HT1080 (cell line): ENCODE measurements at regions not wholly inside any gene's neighbourhood (a gene's known extent, or its start where the extent isn't known, plus 50 kb on each side); places are given as distances from the start of the nearest gene placed in this dataset.
A peak's percentile ranks its signal among the peaks of the same experiment; 100 is the strongest.
"Not testable (repeated sequence)": the region's sequence is repeated elsewhere in the genome, so short reads cannot be mapped to it uniquely, and the experiment has no call there.

Source experiments
- DNase-seq: peaks from one replicate; pipeline ENCODE4 v3.0.0-alpha.2; 2015; ENCODE audit warnings: low read depth

- no peak for DNase-seq
Measured at GRCh38 chr5:57398413-57399093, 84.1 kb downstream of the ACTBL2 start.

GRCh38 chr5:57396701-57397100 is 85.9 kb downstream of the ACTBL2 start:
- DNase-seq = no peak

- DNase-seq = no peak
Measured at GRCh38 chr5:57394421-57395210, 88.0 kb downstream of the ACTBL2 start.

- DNase-seq = peak; percentile 20
Measured at GRCh38 chr5:57386958-57387357, 95.7 kb downstream of the ACTBL2 start.

DNA sequence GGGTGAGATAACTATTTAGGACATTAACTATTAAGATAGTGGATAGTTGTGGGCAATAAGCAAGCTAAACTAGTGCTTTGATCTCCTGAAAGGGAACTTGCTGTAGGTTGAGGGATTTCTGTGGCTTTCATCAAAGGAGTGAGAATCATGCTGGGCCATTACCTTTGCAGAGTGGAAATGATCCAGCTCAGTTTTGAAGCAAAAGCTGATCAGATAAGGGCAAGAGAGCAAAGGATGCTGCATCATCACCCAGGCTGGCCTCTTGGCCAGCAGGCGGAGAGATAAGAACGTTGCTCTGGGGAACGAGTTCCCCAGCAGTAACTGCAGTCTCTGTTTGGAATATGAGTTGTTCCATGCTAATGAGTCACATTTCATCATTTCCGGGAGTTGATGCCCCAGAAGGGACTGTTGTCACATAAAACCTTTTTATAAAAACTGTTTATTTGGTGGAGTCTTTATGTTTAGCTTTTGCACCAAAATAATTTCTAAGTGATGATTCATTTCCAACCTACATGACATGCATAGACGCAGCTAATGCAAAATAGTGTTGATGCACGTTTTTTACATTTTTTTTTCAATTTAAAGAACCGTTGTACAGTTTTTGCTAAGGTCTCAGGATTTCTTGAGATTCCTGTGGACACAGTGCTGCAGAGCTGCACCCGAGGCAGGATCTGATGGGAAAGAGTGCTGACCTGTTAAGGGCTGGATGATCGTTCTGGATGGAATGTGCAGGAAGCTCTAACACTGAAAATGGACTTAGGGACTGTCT is 99.3 kb downstream of the ACTBL2 start:
- DNase-seq = peak; percentile 95

GRCh38 chr5:57382655-57383054 is 100.0 kb downstream of the ACTBL2 start:
- DNase-seq = no peak

DNA sequence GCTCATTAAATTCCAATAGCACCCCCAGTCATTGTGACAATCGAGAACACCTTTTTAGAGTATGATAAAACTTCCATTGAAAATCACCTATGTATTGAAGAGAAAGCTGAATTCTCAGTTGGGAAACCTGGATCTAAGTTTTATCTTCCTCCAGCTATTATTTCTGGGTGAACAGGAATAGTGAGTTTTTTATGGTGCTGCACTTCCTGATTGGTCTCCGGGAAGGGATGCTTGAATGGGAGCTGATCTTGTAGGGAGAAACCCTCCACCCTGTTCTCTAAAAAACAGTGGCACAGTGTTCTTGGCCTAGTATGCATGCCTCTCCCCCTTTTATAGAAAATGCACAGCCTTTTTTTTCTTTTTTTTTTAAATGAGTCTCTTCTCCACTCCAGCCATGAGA is 112.2 kb downstream of the ACTBL2 start:
- DNase-seq = no peak

DNA sequence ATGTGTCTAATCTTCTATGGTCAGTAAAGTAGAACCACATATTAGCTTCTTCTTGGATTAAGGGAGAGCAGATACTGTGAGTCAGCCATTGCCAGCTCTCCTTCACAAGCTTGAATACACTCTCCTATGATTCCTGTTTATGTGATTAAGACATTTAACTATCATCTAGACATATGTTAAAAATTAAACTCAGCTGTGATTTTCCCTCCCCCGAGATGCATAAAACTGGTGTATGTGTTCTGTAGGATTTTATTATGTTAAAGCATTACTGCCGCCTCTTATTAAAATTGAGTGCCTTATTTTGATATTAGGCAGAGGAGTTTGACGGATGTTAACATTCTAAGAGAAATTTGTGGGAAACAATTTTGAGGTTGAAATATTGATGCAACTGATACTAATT is 114.6 kb downstream of the ACTBL2 start:
- no peak for DNase-seq

- peak; percentile 78 for DNase-seq
Measured at GRCh38 chr5:57366744-57367143, 115.9 kb downstream of the ACTBL2 start.

DNA sequence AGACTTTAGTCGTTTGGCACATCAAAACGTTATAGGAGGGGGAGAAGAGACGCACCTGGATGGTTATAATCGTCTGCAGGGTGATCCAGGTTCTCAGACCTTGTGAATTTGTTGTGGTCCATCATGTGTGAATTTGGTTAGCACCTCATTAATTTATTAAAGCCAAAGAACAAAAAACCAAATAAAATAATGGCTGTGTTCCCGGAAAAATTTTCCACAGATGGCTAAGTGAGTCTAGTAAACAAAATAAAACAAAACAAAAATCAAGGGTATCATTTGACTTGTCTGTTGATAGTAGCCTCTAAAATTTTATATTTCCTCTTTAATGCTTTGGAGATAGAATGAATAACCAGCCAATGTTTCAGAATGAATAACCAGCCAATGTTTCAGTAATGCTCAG is 119.7 kb downstream of the ACTBL2 start:
- no peak for DNase-seq

DNA sequence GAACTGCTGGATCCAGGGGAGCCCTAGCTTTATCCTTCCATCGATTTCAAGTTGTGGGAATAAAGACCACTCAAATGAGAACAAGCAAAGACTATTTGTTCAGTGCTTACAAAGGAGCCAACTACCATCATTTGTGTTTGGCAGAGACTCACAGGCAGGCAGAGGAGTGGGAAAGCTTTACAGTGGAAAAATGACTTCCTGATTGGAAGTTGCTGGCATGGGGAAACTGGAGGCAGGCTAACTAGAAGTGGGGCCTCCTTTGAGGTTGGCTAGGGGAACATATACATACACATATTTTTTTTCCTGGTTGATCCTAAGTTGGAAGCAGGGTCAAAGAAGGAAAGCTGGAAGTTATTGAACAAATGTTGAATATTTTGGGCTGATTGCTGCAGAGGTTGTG is 121.7 kb downstream of the ACTBL2 start:
- no peak for DNase-seq

DNA sequence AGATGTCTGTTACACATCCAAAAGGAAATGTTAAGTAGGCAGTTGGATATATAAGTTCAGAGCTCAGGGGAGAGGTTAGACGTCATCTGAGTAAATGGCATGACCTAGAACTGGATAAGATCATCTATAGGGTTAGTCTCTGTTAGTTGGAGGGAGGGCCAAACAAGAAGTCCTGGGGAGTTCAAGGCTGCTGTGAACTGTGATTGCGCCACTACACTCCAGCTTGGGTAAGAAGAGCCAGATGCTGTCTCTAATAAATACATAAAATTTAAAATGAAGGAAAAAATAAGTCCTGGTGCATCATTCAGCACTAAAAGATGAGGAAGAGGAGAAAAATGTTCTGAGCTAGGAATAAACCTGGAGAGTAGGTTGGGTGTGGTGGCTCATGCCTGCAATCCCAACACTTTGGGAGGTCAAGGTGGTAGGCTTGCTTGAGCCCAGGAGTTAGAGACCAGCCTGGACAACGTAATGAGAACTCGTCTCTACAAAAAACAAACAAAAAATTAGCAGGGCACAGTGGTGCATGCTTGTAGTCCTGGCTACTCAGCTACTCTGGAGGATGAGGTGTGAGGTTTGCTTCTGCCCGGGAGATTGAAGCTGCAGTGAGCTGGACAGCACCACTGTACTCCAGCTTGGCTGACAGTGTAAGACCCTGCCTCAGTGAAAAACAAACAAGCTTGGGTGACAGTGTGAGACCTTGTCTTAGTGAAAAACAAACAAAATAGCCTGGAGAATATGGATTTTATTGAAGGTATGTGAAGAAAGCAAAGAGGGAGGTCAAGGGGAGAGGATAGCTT is 123.6 kb downstream of the ACTBL2 start:
- DNase-seq = no peak

DNA sequence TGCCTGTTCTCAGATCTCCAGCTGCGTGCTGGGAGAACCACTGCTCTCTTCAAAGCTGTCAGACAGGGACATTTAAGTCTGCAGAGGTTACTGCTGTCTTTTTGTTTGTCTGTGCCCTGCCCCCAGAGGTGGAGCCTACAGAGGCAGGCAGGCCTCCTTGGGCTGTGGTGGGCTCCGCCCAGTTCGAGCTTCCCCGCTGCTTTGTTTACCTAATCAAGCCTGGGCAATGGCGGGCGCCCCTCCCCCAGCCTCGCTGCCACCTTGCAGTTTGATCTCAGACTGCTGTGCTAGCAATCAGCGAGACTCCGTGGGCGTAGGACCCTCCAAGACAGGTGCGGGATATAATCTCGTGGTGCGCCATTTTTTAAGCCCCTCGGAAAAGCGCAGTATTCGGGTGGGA is 125.8 kb downstream of the ACTBL2 start:
- not testable (repeated sequence) for DNase-seq

DNA sequence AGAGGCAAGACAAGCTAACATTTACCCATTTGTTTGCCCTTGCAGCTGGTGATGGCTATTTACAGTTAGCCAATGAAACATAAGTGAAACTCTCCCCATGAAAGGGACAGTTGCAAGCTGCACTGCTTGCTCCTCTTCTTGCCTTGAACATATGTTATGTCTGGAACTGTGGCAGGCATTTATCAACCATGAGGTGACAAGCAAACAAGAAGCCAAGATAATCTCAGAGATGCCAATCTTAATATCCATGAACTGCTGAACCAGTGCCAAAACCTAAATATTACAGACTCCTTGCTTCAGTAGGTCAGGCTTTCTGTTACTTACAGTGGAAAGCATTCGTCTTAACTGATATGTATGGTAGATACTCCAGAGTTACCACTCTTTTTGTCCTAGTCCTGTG is 133.4 kb downstream of the ACTBL2 start:
- DNase-seq = no peak

GRCh38 chr5:57348376-57349140 is 134.1 kb downstream of the ACTBL2 start:
- DNase-seq = no peak

DNA sequence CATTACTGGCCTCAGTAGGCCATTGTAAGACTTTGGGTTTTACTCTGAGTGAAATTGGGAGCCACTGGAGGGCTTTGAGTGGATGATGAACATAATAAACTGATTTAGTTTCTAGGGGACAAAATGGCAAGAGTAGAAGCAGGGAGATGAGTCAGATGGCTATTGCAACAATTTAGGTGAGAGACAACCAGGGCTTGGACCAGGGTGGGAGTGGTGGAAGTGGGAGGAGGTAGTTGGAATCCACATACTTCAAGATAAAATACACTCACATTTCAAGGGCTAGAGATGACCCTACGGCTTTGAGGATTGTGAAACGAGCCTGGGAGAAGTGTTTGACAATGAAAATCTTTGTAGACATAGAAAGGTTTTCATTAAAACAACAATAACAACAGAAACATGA is 136.3 kb downstream of the ACTBL2 start:
- DNase-seq = peak; percentile 8

DNA sequence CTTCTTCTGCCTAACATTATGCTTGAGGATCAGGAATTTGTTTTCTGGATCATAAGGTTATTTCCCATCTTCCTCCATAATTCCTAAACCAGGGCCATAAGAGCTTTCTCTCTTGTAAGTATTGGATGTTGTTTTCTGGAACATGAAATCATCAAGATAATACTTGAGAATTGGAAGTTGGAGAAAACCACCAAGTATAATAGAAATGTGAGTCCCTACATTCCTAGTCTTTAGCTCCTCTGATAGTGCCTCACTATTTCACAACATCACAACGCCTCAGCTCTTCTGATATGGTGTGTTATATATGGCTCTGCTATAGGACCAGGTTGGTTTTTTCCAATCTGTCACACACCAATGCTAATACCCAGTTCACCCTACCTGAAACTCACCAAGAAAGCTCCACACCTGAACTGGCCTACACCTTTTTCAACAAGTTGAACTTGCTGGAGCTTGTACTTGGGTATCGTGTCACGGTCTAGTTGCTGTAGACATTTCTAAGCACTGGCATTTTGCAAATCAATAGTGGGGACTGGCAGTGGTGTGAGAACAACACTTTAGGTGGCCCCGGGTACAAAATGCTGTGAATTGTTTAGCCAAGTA is 141.1 kb downstream of the ACTBL2 start:
- no peak for DNase-seq

DNA sequence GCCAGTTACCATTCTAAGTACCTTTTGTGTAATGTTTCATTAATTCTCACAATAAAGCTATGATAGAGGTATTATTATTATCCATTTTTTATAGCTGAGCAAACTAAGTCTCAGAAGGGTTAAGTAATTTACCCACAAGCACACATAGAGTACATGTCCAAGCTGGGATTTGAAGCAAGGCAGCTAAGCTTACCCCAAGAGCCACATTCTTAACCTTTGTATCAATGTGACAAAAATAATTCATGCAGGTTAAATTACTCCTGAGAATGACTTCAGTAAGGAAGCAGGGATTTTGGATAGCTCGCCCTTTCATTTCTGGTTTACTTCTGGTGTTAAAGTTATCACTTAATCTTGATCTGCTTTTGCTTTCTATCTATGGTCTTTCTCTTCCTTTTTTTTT is 141.9 kb downstream of the ACTBL2 start:
- DNase-seq = no peak

- no peak for DNase-seq
Measured at GRCh38 chr5:57339521-57339920, 143.1 kb downstream of the ACTBL2 start.

GRCh38 chr5:57338868-57339340 is 143.7 kb downstream of the ACTBL2 start:
- no peak for DNase-seq
